ENCODE measurements at regions not wholly inside any gene's neighbourhood (a gene's known extent, or its start where the extent isn't known, plus 50 kb on each side); places are given as distances from the start of the nearest gene placed in this dataset.

DNA sequence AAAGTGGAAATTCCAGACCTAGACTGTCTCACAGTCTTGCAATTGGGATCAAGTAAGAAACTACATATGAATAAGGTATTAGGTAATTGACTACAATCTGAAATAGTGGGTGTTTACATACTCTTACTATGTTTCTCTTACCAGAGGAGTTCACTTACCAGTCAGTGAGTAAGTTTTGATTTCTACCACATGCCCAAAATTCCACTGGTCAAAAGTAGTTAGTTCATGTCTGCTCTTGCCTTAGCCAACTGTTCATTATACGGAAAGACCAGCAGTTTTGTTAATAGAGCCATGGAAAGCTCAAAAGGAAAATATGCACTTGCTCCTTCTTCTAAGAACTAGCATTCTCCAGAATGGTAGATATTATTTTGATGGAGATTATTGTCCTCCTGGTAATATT, 490.8 kb downstream of the RFC3 start:
- TF ChIP-seq, protein P1, sequence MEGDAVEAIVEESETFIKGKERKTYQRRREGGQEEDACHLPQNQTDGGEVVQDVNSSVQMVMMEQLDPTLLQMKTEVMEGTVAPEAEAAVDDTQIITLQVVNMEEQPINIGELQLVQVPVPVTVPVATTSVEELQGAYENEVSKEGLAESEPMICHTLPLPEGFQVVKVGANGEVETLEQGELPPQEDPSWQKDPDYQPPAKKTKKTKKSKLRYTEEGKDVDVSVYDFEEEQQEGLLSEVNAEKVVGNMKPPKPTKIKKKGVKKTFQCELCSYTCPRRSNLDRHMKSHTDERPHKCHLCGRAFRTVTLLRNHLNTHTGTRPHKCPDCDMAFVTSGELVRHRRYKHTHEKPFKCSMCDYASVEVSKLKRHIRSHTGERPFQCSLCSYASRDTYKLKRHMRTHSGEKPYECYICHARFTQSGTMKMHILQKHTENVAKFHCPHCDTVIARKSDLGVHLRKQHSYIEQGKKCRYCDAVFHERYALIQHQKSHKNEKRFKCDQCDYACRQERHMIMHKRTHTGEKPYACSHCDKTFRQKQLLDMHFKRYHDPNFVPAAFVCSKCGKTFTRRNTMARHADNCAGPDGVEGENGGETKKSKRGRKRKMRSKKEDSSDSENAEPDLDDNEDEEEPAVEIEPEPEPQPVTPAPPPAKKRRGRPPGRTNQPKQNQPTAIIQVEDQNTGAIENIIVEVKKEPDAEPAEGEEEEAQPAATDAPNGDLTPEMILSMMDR (IDR thresholded peaks at IDR 0.05; ENCODE audit: low read depth, low read length, missing input control) = no peak
- TF ChIP-seq HNF4A (conservative IDR thresholded peaks at IDR 0.05) (no peak), RAD21 (IDR thresholded peaks at IDR 0.05) (no peak), TAF1 (conservative IDR thresholded peaks at IDR 0.05) (no peak), SP1 (IDR thresholded peaks at IDR 0.05) (no peak), YY1 (IDR thresholded peaks at IDR 0.05) (no peak)
- TF ChIP-seq, protein P2, sequence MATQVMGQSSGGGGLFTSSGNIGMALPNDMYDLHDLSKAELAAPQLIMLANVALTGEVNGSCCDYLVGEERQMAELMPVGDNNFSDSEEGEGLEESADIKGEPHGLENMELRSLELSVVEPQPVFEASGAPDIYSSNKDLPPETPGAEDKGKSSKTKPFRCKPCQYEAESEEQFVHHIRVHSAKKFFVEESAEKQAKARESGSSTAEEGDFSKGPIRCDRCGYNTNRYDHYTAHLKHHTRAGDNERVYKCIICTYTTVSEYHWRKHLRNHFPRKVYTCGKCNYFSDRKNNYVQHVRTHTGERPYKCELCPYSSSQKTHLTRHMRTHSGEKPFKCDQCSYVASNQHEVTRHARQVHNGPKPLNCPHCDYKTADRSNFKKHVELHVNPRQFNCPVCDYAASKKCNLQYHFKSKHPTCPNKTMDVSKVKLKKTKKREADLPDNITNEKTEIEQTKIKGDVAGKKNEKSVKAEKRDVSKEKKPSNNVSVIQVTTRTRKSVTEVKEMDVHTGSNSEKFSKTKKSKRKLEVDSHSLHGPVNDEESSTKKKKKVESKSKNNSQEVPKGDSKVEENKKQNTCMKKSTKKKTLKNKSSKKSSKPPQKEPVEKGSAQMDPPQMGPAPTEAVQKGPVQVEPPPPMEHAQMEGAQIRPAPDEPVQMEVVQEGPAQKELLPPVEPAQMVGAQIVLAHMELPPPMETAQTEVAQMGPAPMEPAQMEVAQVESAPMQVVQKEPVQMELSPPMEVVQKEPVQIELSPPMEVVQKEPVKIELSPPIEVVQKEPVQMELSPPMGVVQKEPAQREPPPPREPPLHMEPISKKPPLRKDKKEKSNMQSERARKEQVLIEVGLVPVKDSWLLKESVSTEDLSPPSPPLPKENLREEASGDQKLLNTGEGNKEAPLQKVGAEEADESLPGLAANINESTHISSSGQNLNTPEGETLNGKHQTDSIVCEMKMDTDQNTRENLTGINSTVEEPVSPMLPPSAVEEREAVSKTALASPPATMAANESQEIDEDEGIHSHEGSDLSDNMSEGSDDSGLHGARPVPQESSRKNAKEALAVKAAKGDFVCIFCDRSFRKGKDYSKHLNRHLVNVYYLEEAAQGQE (IDR thresholded peaks at IDR 0.05) = no peak

Data from liver (tissue), 3 donors.